GM13976 (cell line): ENCODE measurements at regions not wholly inside any gene's neighbourhood (a gene's known extent, or its start where the extent isn't known, plus 50 kb on each side); places are given as distances from the start of the nearest gene placed in this dataset.

Experiments
- DNase-seq: peaks from one replicate; pipeline ENCODE4 v3.0.0; 2012; ENCODE audit warnings: low spot score
- CTCF ChIP-seq: IDR thresholded peaks from 2 replicates; pipeline ENCODE4 v1.5.1; 2012; ENCODE audit warnings: borderline replicate concordance, mild to moderate bottlenecking; ENCODE audit not compliant: insufficient read depth; ENCODE audit errors: extremely low read depth, missing control alignments, control extremely low read depth
- in situ Hi-C: fragments of 300-500 bp; cut with MboI; formaldehyde crosslinking; loops from one replicate; pipeline ENCODE4 v1.12.0; 2022; ENCODE audit warnings: low sequenced_read_pairs, mixed read lengths, inconsistent platforms; ENCODE audit not compliant: unreplicated experiment

GRCh38 chr16:74092336-74092735 is 204.3 kb upstream of the PSMD7 start:
- in situ Hi-C loops = no loop called here
- TF ChIP-seq CTCF = no peak
- no peak for DNase-seq

GRCh38 chr16:74090871-74091270 is 205.7 kb upstream of the PSMD7 start:
- in situ Hi-C loops = no loop called here
- TF ChIP-seq CTCF = no peak
- DNase-seq = no peak

DNA sequence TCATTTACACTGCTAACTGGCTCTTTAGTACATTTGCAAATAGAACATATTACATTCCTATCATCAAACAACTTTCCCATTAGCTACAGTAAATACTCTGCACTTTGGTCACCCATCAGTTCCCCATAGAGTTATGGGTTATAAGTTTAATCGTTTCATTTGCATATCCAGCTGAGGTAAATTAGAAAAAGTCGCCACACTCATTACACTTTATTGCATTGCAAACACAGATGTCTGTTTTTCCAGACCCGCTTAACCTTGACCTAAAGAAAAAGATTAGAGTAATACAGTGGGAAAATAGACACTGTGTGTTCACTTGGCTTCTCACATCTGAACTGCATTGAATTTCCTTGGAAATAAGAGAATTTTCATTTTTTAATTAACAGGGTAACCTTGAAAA is 213.1 kb upstream of the PSMD7 start:
- DNase-seq = no peak
- in situ Hi-C loops = no loop called here
- no peak for TF ChIP-seq CTCF

DNA sequence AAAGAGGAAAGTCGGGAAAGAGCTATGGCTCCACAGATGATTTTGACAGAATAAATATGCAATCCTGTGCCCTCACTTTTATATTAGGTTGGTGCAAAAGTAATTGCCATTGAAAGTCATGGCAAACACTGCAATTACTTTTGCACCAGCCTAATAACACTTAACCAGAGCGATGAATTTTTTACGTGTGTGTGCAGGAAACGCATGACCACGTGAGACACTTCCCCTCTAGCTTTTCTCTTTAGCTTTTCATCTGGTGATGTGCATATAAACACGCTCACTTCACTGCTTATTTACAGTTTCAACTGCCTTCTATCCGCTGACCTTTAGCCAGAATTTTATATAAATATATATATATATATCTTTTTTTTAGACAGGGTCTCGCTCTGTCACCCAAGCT is 216.3 kb upstream of the PSMD7 start:
- in situ Hi-C loops = no loop called here
- no peak for TF ChIP-seq CTCF
- DNase-seq = no peak

- TF ChIP-seq CTCF = no peak
- no peak for DNase-seq
- in situ Hi-C loops = no loop called here
Observed at GRCh38 chr16:74079232-74079586, 217.4 kb upstream of the PSMD7 start.

DNA sequence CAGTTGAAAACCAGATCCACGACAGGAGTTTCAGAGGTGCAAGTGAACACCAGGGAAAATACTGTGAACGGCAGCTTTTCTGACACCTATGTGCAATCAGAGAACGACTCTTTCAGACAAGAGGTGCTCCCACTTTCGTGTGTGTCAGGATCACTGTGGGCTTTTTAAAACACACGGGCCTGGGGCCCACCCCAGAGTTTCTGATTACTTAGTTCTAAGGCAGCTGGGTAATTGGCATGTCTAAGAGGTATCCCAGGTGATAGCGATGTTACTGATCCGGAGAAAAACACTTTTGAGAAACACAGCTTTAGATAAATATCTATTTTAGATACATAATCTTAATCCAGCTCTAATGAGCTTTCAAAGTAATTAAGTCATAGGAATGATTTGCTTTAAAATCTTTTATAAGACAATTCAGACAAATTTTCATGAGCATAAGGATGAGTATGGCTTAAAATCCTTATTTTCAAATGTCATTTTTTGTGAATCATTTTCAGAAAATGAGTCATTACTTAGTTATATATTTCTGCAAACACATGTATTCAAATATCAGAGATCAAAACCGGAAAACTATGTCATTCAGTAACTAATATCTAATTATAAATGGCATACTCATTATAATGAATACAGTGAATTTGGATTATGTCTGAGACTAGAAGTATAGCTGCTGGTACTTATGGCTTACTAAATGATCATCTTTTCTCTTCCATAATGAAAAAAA is 217.9 kb upstream of the PSMD7 start:
- TF ChIP-seq CTCF = no peak
- no peak for DNase-seq
- in situ Hi-C loops = no loop called here
